IPS DF 6.9 (cell line): ENCODE measurements at regions not wholly inside any gene's neighbourhood (a gene's known extent, or its start where the extent isn't known, plus 50 kb on each side); places are given as distances from the start of the nearest gene placed in this dataset.
"Not testable (repeated sequence)": the region's sequence is repeated elsewhere in the genome, so short reads cannot be mapped to it uniquely, and the experiment has no call there.

ENCODE experiments used
- DNase-seq: peaks from one replicate; pipeline ENCODE4 v3.0.0-alpha.2; 2013; ENCODE audit warnings: low read depth, low spot score
- H3K27ac ChIP-seq: one replicate; pipeline ENCODE4 v1.5.1; 2013; ENCODE audit warnings: low read length, control low read depth
- H3K27me3 ChIP-seq: 2 replicates; pipeline ENCODE4 v1.6.1; 2013; ENCODE audit warnings: mild to moderate bottlenecking, low read length; ENCODE audit not compliant: control insufficient read depth, insufficient read depth
- H3K36me3 ChIP-seq: 2 replicates; pipeline ENCODE4 v1.6.1; 2013; ENCODE audit warnings: low read length; ENCODE audit not compliant: control insufficient read depth, insufficient read depth
- H3K4me1 ChIP-seq: 2 replicates; pipeline ENCODE4 v1.6.1; 2013; ENCODE audit warnings: low read length; ENCODE audit not compliant: control insufficient read depth, insufficient read depth
- H3K4me3 ChIP-seq: 2 replicates; pipeline ENCODE4 v1.5.1; 2013; ENCODE audit warnings: mild to moderate bottlenecking, low read length
- H3K9me3 ChIP-seq: 2 replicates; pipeline ENCODE4 v1.6.1; 2013; ENCODE audit warnings: low read length, inconsistent platforms; ENCODE audit not compliant: control insufficient read depth, insufficient read depth
- WGBS: extraction: QIAGEN DNeasy Blood & Tissue Kit; methylation state at CpG from one replicate; pipeline ENCODE4 v1.1.7; 2013; ENCODE audit warnings: mixed read lengths, missing lambda C conversion rate; ENCODE audit not compliant: insufficient read length, insufficient coverage; 5-methylcytosine and 5-hydroxymethylcytosine counted together

DNA sequence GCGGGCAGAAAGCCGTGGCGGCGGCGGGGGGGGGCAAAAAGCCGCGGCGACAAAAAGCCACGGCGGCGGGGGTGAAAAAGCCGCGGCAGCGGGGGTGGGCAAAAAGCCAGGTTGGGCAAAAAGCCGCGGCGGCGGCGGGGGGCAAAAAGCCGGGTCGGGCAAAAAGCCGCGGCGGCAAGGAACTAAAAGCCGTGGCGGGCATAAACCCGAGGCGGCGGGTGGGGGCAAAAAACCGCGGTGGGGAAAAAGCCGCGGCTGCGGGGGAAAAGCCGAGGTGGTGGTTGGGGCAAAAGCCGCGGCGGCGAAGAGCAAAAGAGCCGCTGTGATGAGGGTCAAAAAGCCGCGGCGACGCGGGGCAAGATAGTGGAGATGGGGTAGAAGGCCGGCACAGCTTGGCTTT, 1834.2 kb downstream of the FOXD4L5 start:
- WGBS: no CpG with 5 or more reads among the region's 46 CpGs
- not testable (repeated sequence) for H3K4me3 ChIP-seq, H3K4me1 ChIP-seq, H3K27ac ChIP-seq, H3K36me3 ChIP-seq, DNase-seq, H3K9me3 ChIP-seq, H3K27me3 ChIP-seq

DNA sequence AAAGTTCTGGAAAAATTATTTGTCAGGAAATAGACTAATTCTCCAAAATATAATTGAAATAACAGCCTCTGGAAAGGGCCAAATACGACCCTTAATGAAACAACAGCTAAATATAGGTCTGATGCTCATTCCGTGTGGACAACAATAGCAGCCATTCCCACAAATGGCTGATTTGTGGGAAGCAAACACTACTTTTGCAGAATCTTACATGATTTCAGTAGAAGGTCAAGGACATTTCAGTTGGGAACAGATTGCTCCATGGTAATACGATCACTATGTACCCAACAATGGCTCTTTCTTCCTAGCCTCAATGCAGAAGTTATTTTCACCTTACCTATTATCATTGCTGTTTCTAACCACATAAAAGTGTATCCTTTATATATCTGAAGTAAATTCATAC, 1859.9 kb downstream of the FOXD4L5 start:
- not testable (repeated sequence) for H3K4me1 ChIP-seq, H3K27me3 ChIP-seq, H3K27ac ChIP-seq, H3K9me3 ChIP-seq, H3K4me3 ChIP-seq, H3K36me3 ChIP-seq, DNase-seq
- no CpG with 5 or more reads among the region's 3 CpGs for WGBS

DNA sequence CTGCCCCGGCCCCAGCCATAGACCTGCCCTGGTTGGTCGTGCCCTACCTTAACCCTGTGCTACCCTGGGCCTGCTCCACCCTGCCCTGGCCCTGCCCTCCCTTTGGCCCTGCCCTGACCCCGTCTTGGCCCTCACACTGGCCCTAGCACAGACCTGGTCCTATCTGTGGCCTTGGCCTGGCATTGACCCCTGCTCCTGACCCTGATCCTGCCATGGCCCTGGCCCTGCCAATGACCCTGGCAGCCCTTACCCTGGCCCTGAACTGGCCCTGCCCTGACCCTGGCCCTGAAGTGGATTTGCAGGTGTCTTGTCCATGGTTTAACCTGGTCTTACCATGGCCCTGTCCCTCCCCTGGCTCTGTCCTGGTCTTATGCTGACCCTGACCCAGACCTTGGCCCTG, 1894.1 kb downstream of the FOXD4L5 start:
- WGBS: no CpG with 5 or more reads among the region's 3 CpGs
- H3K27ac ChIP-seq, DNase-seq, H3K4me3 ChIP-seq, H3K9me3 ChIP-seq, H3K27me3 ChIP-seq, H3K36me3 ChIP-seq, H3K4me1 ChIP-seq: not testable (repeated sequence)

DNA sequence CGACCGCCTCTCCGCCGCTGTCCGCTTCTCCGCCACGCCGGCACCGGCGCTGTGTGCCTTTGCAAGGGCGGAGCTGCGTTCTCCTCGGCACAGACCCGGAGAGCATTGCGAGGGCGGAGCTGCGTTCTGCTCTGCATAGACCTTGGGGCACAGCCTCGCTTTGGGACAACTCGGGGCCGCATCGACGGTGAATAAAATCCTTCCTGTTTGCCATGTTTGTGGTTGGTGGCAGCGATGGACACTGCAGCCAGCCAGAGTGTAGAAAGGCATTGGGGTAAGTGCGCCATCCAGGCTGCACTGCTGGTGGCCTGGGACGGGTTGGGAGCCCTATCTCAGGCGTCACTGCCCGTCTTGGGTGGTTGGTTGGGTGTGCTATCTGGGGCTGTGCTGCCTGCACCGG, 1899.5 kb downstream of the FOXD4L5 start:
- H3K4me3 ChIP-seq: peak overlapping the region; percentile 38; the same call in 1 of the 2 replicates
- not testable (repeated sequence) for DNase-seq, H3K27ac ChIP-seq, H3K36me3 ChIP-seq, H3K9me3 ChIP-seq, H3K4me1 ChIP-seq, H3K27me3 ChIP-seq
- WGBS: no CpG with 5 or more reads among the region's 28 CpGs

DNA sequence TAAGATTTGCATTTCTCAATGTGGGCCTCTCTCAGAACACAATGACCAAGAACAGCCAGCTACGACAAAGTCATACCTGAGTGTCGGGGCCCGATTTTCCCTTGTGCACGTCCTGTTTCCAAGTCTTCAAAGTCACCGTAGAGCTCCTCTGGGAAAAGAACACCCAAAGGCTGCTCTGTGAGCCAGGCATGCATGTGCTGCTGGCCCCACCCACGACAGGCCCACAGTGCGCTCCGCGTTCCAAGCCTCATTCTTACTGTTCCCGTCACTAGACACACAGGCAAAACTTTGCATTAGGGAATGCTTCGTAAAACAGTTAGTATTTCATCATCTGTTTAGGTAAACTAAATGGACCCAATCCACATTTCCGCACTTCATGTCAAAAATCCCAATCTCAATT, 1905.1 kb downstream of the FOXD4L5 start:
- not testable (repeated sequence) for H3K36me3 ChIP-seq, H3K9me3 ChIP-seq, H3K27me3 ChIP-seq, H3K4me1 ChIP-seq, H3K27ac ChIP-seq, H3K4me3 ChIP-seq, DNase-seq
- WGBS: no CpG with 5 or more reads among the region's 12 CpGs

DNA sequence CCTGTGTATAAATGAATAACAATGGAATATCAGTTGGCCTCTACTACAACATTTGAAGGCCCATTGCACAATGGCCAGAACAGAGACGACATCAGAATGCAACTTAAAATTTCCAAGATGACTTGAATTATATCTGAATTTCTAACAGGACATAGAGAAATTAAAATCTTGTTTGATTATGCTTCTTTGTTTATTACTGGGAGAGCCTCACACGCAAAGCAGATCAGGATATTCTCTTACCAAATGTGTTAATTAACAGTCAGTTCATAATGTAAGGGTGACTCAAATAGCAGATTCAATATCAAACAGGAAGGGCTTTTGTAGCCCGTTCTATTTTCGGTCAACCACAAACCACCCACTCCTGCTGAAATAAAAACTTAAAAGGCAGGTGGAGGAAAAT, 1930.8 kb downstream of the FOXD4L5 start:
- DNase-seq, H3K27ac ChIP-seq, H3K4me3 ChIP-seq, H3K27me3 ChIP-seq, H3K36me3 ChIP-seq, H3K4me1 ChIP-seq, H3K9me3 ChIP-seq: not testable (repeated sequence)
- WGBS: no CpG with 5 or more reads among the region's 4 CpGs

DNA sequence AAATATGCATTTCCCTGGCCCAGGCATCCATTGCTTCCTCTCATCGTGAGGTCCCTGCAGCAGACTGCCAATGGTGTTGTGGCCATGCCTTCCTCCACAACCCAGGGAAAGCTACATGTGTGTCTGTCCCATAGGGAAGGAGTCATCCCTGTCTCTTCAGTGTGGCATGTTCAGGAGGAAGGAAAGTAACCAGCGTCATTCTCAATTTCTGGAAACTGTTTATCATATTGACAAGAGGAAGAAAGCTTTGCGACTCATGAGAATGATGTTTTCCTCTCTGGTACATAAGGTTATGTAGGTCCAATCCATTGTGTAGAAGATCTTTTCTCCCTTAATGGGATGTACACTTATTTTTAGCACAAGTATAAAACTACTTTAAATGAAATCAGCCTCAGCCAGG, 1937.7 kb downstream of the FOXD4L5 start:
- DNase-seq, H3K4me1 ChIP-seq, H3K27me3 ChIP-seq, H3K36me3 ChIP-seq, H3K27ac ChIP-seq, H3K4me3 ChIP-seq, H3K9me3 ChIP-seq: not testable (repeated sequence)
- no CpG with 5 or more reads among the region's 3 CpGs for WGBS

DNA sequence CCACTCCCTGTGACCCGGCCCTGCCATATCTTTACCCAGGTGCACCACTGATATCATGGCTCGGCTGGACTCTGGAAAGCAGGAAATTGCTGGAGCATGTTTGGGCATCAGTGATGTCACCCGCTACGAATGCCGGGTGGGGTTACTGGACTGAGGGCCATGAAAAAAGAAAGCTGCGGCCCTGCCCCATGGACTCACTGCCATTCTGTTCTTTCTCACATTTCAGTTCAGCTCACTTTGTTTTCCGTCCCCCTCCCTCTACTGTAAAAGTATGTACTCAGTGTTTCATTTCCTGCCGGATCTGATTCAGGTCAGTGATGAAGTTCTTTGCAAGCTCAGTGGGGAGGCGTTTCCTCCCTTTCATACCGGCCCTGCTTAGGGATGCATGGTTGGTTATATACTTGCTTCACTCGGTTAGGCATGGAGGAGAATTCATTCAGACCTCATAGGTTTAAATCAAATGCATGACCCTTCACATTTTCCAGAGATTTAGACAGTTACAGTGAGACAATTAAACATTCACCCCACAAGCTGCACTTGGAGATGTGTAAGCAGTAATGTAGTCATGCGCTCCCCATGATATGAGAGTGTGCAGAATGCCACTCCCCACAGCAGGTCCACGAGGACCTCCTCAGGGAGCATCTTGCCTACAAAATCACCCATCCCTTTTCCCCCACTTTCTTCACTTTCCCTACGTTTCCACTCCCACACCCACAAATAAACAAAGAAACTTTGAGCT, 1938.5 kb downstream of the FOXD4L5 start:
- no CpG with 5 or more reads among the region's 14 CpGs for WGBS
- H3K4me3 ChIP-seq, H3K27me3 ChIP-seq, DNase-seq, H3K4me1 ChIP-seq, H3K9me3 ChIP-seq, H3K36me3 ChIP-seq, H3K27ac ChIP-seq: not testable (repeated sequence)

DNA sequence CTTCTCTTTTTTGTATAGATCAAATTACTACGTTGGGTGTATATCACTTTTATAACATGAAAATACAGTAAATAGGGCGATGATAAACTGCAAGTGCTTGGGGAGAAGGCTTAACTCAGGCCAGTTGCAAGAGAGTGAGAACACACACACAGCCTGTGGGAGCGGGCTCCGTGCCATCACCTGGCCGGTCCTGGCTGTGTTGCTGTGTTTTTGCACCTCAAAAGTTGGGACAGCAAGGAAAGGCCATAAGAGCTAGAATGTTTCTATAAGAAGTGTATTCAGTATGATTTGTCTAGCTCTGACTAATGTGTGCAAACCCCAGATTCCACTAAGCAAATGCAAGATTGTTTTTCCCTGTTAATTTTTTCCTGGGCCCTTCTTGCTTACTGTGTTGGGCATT, 1940.6 kb downstream of the FOXD4L5 start:
- not testable (repeated sequence) for H3K9me3 ChIP-seq, H3K27me3 ChIP-seq, H3K4me3 ChIP-seq, H3K27ac ChIP-seq, H3K36me3 ChIP-seq, H3K4me1 ChIP-seq, DNase-seq
- no CpG with 5 or more reads among the region's 5 CpGs for WGBS

DNA sequence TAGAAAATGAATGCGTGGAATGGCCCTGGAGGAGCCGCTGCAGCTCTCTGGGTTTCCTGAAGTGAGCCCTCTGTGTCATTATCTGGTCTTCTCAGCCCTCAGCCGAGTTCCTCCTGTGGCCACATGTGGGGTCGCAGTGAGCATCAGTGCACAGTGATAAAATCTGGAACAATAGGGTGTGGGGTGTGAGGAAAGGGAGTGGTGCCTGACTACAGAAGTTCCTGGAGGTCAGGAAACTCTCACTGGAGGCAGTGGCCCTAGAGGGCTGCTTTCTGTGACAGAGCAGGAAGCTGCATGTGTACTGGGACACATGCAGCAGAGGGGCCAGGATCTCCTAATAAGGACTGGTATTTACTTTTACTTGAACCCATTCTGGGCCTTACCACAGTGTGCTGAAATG, 1942.5 kb downstream of the FOXD4L5 start:
- H3K27ac ChIP-seq: not testable (repeated sequence)

DNA sequence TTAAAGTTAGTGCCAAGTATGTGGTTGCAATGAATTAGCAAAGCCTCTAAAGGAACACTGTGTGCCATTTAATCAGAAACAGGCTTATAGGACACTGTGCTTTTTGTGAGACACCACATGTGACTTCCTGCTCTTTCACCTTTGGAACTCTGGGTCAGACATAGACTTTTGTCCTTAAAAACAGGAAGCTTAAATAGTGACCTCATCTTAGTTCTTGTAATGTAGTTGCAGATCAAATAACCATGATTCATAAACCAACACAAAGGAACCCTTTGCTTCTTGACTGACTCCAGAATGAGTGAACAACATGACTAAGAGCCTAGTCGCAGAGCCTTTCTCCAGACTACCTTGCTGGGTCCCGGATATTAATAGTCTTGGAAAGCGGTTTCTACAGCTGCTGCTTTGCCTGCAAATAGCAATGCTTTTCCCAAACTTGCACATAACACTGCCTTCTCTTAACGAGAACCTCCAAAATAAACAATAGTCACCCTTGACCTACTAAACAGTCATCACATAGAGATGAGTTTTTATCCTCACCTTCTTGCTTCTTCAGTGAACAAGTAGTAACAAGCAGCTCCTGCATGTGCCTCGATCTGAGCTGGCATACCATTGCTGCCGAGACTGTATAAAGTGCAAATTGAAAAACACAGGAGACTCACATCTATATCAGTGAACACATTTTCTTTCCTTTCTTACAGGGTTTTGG, 1947.0 kb downstream of the FOXD4L5 start:
- H3K36me3 ChIP-seq, H3K4me3 ChIP-seq, H3K9me3 ChIP-seq, H3K27me3 ChIP-seq, H3K4me1 ChIP-seq, DNase-seq, H3K27ac ChIP-seq: not testable (repeated sequence)
- WGBS: no CpG with 5 or more reads among the region's 6 CpGs

More for the DNA sequence above, 1942.5 kb downstream of the FOXD4L5 start:
- not testable (repeated sequence) for H3K36me3 ChIP-seq, H3K9me3 ChIP-seq, H3K27me3 ChIP-seq, H3K4me3 ChIP-seq, H3K4me1 ChIP-seq, DNase-seq
- WGBS: no CpG with 5 or more reads among the region's 4 CpGs
